ENCODE measurements at regions not wholly inside any gene's neighbourhood (a gene's known extent, or its start where the extent isn't known, plus 50 kb on each side); places are given as distances from the start of the nearest gene placed in this dataset.

DNA sequence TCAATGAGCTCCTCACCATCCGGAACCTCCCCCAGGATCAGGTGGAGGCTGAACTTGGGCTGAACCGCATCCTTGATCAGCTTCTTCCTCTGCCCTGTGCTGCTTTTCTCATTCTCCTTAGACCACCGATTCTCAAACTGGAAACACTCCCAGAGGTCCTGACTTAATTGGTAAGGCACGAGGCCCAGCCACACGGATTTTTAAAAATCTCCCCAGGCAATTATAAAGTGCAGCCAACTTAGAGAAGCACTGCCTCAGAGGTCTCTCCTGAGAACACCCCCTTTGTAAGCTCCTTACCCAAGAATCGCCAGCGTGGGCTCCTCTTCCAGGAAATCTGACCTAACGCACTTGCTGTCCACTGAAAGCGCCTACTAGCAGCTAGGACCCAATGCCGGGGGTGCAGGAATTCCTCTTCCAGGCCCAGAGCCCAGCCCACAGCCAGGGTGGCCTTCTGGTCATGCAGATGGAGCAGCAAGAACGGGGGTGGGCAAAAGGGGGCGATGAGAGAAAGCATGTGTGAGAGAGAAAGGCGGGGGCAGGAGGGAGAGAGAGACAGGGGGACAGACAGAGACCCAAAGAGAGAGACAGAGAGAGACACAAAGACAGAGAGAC, 66.9 kb upstream of the CACNA1A start:
- peaks cover 4% of the 10 kb centered on the region for H3K36me3 Mint-ChIP-seq (ENCODE audit: low read depth)
- peaks cover 20% of the 10 kb centered on the region for H3K27me3 Mint-ChIP-seq
- DNase-seq, result no peak
- H3K4me1 Mint-ChIP-seq, result no peaks in the 10 kb centered on the region
- H3K27ac Mint-ChIP-seq, result no peak overlapping the region
- H3K9me3 Mint-ChIP-seq, result peaks cover 10% of the 10 kb centered on the region
- no peak overlapping the region for H3K4me3 Mint-ChIP-seq
- no peak for ATAC-seq

DNA sequence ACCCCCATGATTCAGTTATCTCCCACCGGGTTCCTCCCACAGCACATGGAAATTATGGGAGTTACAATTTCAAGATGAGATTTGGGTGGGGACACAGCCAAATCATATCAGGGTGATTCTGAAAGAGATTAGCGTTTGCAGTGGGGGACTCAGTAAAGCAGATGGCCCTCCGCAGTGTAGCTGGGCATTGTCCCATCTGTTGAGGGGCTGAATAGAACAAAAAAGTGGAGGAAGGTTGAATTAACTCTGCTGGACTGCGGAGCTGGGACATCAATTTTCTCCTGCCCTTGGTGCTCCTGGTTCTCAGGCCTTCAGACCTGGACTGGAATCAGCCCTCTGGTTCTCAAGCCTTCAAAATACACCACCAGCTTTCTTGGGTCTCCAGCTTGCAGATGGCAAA, 55.2 kb upstream of the CACNA1A start:
- no peaks in the 10 kb centered on the region for H3K36me3 Mint-ChIP-seq (ENCODE audit: low read depth)
- H3K4me1 Mint-ChIP-seq, result no peaks in the 10 kb centered on the region
- no peak overlapping the region for H3K27ac Mint-ChIP-seq
- no peak for DNase-seq
- ATAC-seq, result no peak
- H3K9me3 Mint-ChIP-seq, result no peaks in the 10 kb centered on the region
- H3K27me3 Mint-ChIP-seq, result peaks cover 10% of the 10 kb centered on the region
- H3K4me3 Mint-ChIP-seq, result no peak overlapping the region

DNA sequence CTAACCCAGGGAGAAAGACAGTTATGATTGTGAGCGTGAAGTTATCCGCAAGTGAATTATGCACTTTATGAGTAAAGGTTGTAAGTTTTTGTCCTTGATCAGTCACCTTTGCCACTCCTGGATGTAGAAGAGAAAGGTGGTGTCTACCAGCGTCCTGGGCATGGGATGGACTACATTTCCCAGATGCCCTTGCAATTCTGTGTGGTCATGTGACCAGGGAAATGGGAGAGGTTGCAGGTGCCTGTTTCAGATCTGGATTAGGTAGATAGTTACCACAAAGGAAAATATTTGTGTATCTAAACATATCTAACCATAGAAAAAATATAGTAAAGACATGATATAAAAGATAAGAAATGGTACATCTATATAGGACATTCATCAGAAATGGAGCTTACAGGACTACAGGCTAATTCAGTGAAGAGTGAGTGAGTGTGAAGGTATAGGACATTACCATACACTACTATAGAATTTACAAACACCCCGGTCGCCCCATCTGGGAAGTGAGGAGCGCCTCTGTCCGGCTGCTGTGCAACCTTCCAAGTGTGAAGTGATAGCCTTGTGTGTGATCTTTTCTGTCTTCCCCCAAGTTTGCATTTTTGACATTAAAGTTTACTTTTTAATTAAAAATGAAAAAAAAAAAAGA, 51.6 kb upstream of the CACNA1A start:
- Mint-ChIP-seq H3K4me1 (no peaks in the 10 kb centered on the region), H3K4me3 (no peak overlapping the region), H3K36me3 (ENCODE audit: low read depth) (no peaks in the 10 kb centered on the region), H3K27ac (no peak overlapping the region), H3K27me3 (peaks cover 24% of the 10 kb centered on the region), H3K9me3 (no peaks in the 10 kb centered on the region)
- ATAC-seq (no peak), DNase-seq (no peak)

DNA sequence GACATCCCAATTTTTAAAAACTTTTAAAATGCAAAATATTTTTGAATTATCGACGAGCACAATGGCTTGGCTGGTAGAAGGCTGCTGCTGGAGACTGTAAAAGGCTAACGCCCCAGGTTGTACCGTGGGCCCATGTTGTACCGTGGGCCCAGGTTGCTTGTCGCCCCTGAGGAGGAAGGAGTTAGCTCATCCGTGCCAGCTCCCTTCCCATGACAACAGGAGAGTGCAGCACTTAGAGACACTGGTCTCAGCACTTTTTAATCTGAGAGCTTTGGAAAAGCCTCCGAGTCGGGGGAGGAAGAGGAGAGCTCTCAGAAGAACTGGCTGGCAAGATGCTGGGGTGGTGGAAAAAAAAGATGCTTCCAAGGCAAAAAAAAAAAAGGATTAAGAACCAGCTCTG, 50.3 kb upstream of the CACNA1A start:
- Mint-ChIP-seq H3K27me3 (peaks cover 34% of the 10 kb centered on the region), H3K4me3 (no peak overlapping the region), H3K9me3 (no peaks in the 10 kb centered on the region), H3K27ac (no peak overlapping the region), H3K36me3 (ENCODE audit: low read depth) (no peaks in the 10 kb centered on the region), H3K4me1 (no peaks in the 10 kb centered on the region)
- ATAC-seq (no peak), DNase-seq (no peak)
